K562 (cell line): ENCODE measurements at regions not wholly inside any gene's neighbourhood (a gene's known extent, or its start where the extent isn't known, plus 50 kb on each side); places are given as distances from the start of the nearest gene placed in this dataset.

Experiments
- CBX1 ChIP-seq: sonication (generic); IDR thresholded peaks from 2 replicates; pipeline ENCODE4 v1.6.1; 2016; ENCODE audit warnings: antibody characterized with exemption, low read depth, mild to moderate bottlenecking
- CC2D1A ChIP-seq: fragments of 450-650 bp; IDR thresholded peaks from 2 replicates; pipeline ENCODE4 v1.6.1; 2017; ENCODE audit warnings: mild to moderate bottlenecking
- CHD7 ChIP-seq: fragments of 200-600 bp; sonication (generic); IDR thresholded peaks from one replicate; pipeline ENCODE4 v1.6.1; 2012; ENCODE audit warnings: mild to moderate bottlenecking, low read depth, low read length, inconsistent platforms
- HDAC6 ChIP-seq: IDR thresholded peaks from 2 replicates; pipeline ENCODE4 v1.6.1; 2012; ENCODE audit warnings: low read depth, mild to moderate bottlenecking, control low read depth, inconsistent platforms, low read length, moderate library complexity
- KLF1 ChIP-seq: fragments of 450-650 bp; IDR thresholded peaks from 2 replicates; pipeline ENCODE4 v1.6.1; 2016; ENCODE audit warnings: missing genetic modification characterization, missing compliant biosample characterization
- MEIS2 ChIP-seq: fragments of 450-650 bp; IDR thresholded peaks from 2 replicates; pipeline ENCODE4 v1.6.1; 2014; ENCODE audit warnings: mild to moderate bottlenecking; ENCODE audit not compliant: partially characterized antibody
- POLR2H ChIP-seq: IDR thresholded peaks from 2 replicates; pipeline ENCODE4 v1.6.1; 2016; ENCODE audit warnings: missing genetic modification characterization, low read depth, mild to moderate bottlenecking, control low read depth, missing compliant biosample characterization, moderate library complexity
- SMARCA5 ChIP-seq: fragments of 450-650 bp; IDR thresholded peaks from 2 replicates; pipeline ENCODE4 v1.6.1; 2016
- SUPT5H ChIP-seq: fragments of 450-650 bp; IDR thresholded peaks from 2 replicates; pipeline ENCODE4 v1.6.1; 2016
- USF2 ChIP-seq: sonication (generic); formaldehyde crosslinking; IDR thresholded peaks from 2 replicates; pipeline ENCODE4 v1.5.0; 2020; ENCODE audit warnings: missing genetic modification reagents
- ZNF324 ChIP-seq: fragments of 250-450 bp; sonication (Bioruptor Pico); IDR thresholded peaks from 2 replicates; pipeline ENCODE4 v1.4.0; 2020; ENCODE audit warnings: mild to moderate bottlenecking
- ZNF398 ChIP-seq: fragments of 250-450 bp; sonication (Bioruptor Pico); IDR thresholded peaks from 2 replicates; pipeline ENCODE4 v1.8.0; 2021; ENCODE audit warnings: moderate library complexity, mild to moderate bottlenecking, inconsistent platforms
- TF ChIP-seq, protein P1 (sequence below), 2 experiments: IDR thresholded peaks; 2 replicates each; pipeline ENCODE4 v1.6.1; 2011; ENCODE audit warnings: borderline replicate concordance in 1 of 2, control low read depth in 1 of 2, low read depth in 1 of 2, low read length in 1 of 2, mild to moderate bottlenecking in 1 of 2, mixed read lengths in 1 of 2, moderate library complexity in 1 of 2; ENCODE audit not compliant: insufficient read depth in 1 of 2, insufficient read length in 1 of 2, poor library complexity in 1 of 2, severe bottlenecking in 1 of 2; ENCODE audit errors: extremely low read depth in 1 of 2

DNA sequence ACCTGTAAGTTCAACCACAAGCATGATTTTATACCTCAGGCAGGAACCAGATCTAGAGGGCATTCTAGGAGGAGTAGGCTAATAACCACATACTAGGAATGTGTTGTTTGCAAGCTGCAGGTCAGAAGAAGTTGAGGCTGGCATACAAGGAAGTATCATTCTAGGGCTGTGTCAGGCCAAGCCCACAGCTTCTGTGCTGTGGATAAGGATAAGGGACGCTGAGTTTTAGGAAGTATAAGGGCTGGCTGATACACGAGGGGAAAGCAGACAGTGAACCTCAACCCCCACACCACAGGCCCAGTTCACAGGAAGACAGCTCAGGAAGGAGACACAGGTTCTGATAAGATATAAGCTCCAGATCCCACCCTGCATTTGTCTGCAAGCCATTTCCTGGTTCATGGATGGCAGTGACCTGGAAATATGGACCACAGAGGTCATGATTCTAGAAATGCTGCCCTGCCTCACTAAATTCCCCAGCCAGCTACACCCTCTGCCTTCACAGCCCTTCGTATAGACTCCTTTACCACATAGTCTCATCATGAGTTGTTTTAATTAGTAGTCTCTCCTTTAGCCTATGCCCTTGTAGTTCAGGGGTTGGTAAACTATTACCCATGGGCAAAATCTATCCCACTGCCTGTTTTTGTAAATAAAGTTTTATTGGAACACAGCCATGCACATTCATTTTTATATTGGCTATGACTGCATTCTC is 260.7 kb downstream of the OPA1 start (continued):
- TF ChIP-seq USF2 (no peak), SUPT5H (no peak), KLF1 (tag) (no peak), MEIS2 (peak; percentile 45), CC2D1A (no peak; the same call in 1 of the 2 replicates), HDAC6 (no peak), ZNF324 (CRISPR knock-in tag) (no peak), ZNF398 (CRISPR knock-in tag) (no peak), POLR2H (tag) (peak; percentile 71), CHD7 (no peak), CBX1 (no peak), SMARCA5 (no peak)
- TF ChIP-seq, protein P1, sequence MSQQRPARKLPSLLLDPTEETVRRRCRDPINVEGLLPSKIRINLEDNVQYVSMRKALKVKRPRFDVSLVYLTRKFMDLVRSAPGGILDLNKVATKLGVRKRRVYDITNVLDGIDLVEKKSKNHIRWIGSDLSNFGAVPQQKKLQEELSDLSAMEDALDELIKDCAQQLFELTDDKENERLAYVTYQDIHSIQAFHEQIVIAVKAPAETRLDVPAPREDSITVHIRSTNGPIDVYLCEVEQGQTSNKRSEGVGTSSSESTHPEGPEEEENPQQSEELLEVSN (IDR thresholded peaks at IDR 0.05; ENCODE audit: borderline replicate concordance in 1 of 2, extremely low read depth in 1 of 2, insufficient read depth in 1 of 2, insufficient read length in 1 of 2, low read depth in 1 of 2, low read length in 1 of 2, poor library complexity in 1 of 2, severe bottlenecking in 1 of 2), result no peak
